ENCODE measurements at regions not wholly inside any gene's neighbourhood (a gene's known extent, or its start where the extent isn't known, plus 50 kb on each side); places are given as distances from the start of the nearest gene placed in this dataset.

- DNase-seq = no peak
Measured at GRCh38 chr4:12846368-12846767, 637.8 kb downstream of the RAB28 start.

GRCh38 chr4:12844141-12844540 is 640.0 kb downstream of the RAB28 start:
- DNase-seq = no peak

- no peak for DNase-seq
Measured at GRCh38 chr4:12827966-12828365, 656.2 kb downstream of the RAB28 start.

- DNase-seq = no peak
Measured at GRCh38 chr4:12791536-12791935, 692.6 kb downstream of the RAB28 start.

GRCh38 chr4:12787261-12787660 is 696.9 kb downstream of the RAB28 start:
- DNase-seq = no peak

GRCh38 chr4:12778706-12779105 is 705.4 kb downstream of the RAB28 start:
- DNase-seq = no peak

- no peak for DNase-seq
Measured at GRCh38 chr4:12778191-12778590, 705.9 kb downstream of the RAB28 start.

- no peak for DNase-seq
Measured at GRCh38 chr4:12770351-12770750, 713.8 kb downstream of the RAB28 start.

- DNase-seq = no peak
Measured at GRCh38 chr4:12761694-12762093, 722.4 kb downstream of the RAB28 start.

- DNase-seq = no peak
Measured at GRCh38 chr4:12747154-12747553, 737.0 kb downstream of the RAB28 start.

GRCh38 chr4:12746221-12746620 is 737.9 kb downstream of the RAB28 start:
- no peak for DNase-seq

- no peak for DNase-seq
Measured at GRCh38 chr4:12734586-12734985, 749.6 kb downstream of the RAB28 start.

- no peak for DNase-seq
Measured at GRCh38 chr4:12729384-12729783, 754.8 kb downstream of the RAB28 start.

GRCh38 chr4:12724510-12724909 is 759.6 kb downstream of the RAB28 start:
- no peak for DNase-seq

- no peak for DNase-seq
Measured at GRCh38 chr4:12723849-12724447, 760.2 kb downstream of the RAB28 start.

- no peak for DNase-seq
Measured at GRCh38 chr4:12716896-12717295, 767.2 kb downstream of the RAB28 start.

- no peak for DNase-seq
Measured at GRCh38 chr4:12712648-12713339, 771.3 kb downstream of the RAB28 start.

- no peak for DNase-seq
Measured at GRCh38 chr4:12707381-12708175, 776.6 kb downstream of the RAB28 start.

- DNase-seq = no peak
Measured at GRCh38 chr4:12703036-12703435, 781.1 kb downstream of the RAB28 start.

- no peak for DNase-seq
Measured at GRCh38 chr4:12701384-12701783, 782.8 kb downstream of the RAB28 start.

- no peak for DNase-seq
Measured at GRCh38 chr4:12697970-12698369, 786.2 kb downstream of the RAB28 start.

GRCh38 chr4:12692815-12693214 is 791.3 kb downstream of the RAB28 start:
- no peak for DNase-seq

GRCh38 chr4:12691168-12691567 is 793.0 kb downstream of the RAB28 start:
- DNase-seq = no peak

- no peak for DNase-seq
Measured at GRCh38 chr4:12689457-12689856, 794.7 kb downstream of the RAB28 start.
